ENCODE measurements at regions not wholly inside any gene's neighbourhood (a gene's known extent, or its start where the extent isn't known, plus 50 kb on each side); places are given as distances from the start of the nearest gene placed in this dataset.

DNA sequence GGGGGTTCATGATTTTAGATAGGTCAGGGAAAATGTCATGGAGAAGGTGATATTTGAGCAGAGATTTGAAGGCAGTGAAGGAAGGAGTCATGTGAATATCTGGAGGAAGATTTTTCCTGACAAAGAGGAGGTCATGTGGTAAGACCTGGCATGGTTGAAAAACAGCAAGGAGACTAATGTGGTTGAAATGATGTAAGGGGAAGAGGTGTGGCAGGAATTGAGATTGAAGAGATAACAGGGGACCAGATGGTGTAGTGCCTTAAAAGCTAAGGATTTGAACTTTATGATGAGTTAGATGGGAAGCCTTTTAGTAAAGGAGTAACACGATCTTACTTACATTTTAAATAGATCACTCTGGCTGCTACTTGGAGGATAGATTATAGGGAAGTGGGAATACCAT, 210.9 kb downstream of the RTL9 start:
- H3K79me2 ChIP-seq (ENCODE audit: control insufficient read depth, insufficient read depth, low read length), result no peaks in the 10 kb centered on the region
- H3K27me3 ChIP-seq (ENCODE audit: control insufficient read depth, extremely low read depth, insufficient read depth, low read length), result peaks cover 6% of the 10 kb centered on the region
- no peak overlapping the region for H3K9ac ChIP-seq (ENCODE audit: control insufficient read depth, extremely low read depth, insufficient read depth, low read length)
- H3K9me3 ChIP-seq (ENCODE audit: control insufficient read depth, low read depth, low read length), result no peaks in the 10 kb centered on the region
- no peaks in the 10 kb centered on the region for H3K9me1 ChIP-seq (ENCODE audit: control insufficient read depth, extremely low read depth, insufficient read depth, low read length)
- H3K4me1 ChIP-seq (ENCODE audit: control insufficient read depth, extremely low read depth, insufficient read depth, low read length), result no peaks in the 10 kb centered on the region
- no peak for DNase-seq (ENCODE audit: low read depth, low spot score)
- no peaks in the 10 kb centered on the region for H4K20me1 ChIP-seq (ENCODE audit: control insufficient read depth, extremely low read depth, insufficient read depth, low read length)
- no peak overlapping the region for H3K27ac ChIP-seq (ENCODE audit: control insufficient read depth, insufficient read depth, low read length)
- TF ChIP-seq EZH2 (IDR thresholded peaks at IDR 0.05; ENCODE audit: low read length) (no peak), CTCF (optimal IDR thresholded peaks at IDR 0.05 in 1 of 3, IDR thresholded peaks at IDR 0.05 in 1 of 3, conservative IDR thresholded peaks at IDR 0.05 in 1 of 3; ENCODE audit: extremely low read depth in 1 of 3, insufficient read depth in 2 of 3, low read length in 3 of 3) (no peak)
- dilution Hi-C loops (cut with MboI; ENCODE audit: extremely low pct_ligation_motif_present, low sequenced_read_pairs), result no loop called here
- H3K4me3 ChIP-seq (ENCODE audit: control insufficient read depth in 2 of 3, extremely low read depth in 1 of 3, insufficient read depth in 2 of 3, low read depth in 1 of 3, low read length in 3 of 3), result no peak overlapping the region
- no peak for FAIRE-seq
- no peaks in the 10 kb centered on the region for H3K36me3 ChIP-seq (ENCODE audit: control insufficient read depth in 2 of 2, extremely low read depth in 1 of 2, insufficient read depth in 2 of 2, low read length in 2 of 2)
- H2AFZ ChIP-seq (ENCODE audit: control insufficient read depth, low read length), result no peak overlapping the region
- no peak overlapping the region for H3K4me2 ChIP-seq (ENCODE audit: control insufficient read depth, extremely low read depth, insufficient read depth, low read depth, low read length)

DNA sequence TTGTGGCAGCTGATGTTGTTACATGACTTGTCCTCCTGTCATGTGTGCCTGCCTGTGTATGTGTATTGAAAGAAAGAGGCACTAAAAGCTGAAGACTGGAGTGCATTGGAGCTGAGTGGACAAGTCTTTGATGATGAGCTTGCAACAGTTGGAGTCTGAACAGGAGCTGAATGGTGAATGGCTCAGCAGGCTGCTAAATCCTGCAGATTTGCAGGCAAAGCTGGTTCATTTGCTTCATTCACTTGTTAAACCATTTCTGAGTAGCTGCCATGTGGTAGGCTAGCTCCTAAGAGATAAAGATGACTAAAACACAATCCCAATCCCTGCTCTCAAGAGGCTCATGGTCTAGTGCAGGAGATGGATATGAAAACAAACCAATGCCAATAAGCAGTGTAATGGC, 217.3 kb downstream of the CHRDL1 start:
- no peak for FAIRE-seq
- H3K4me3 ChIP-seq (ENCODE audit: control insufficient read depth in 2 of 3, extremely low read depth in 1 of 3, insufficient read depth in 2 of 3, low read depth in 1 of 3, low read length in 3 of 3), result no peak overlapping the region
- no peak overlapping the region for H3K27ac ChIP-seq (ENCODE audit: control insufficient read depth, insufficient read depth, low read length)
- no peak for DNase-seq (ENCODE audit: low read depth, low spot score)
- no peaks in the 10 kb centered on the region for H3K27me3 ChIP-seq (ENCODE audit: control insufficient read depth, extremely low read depth, insufficient read depth, low read length)
- dilution Hi-C loops (cut with MboI; ENCODE audit: extremely low pct_ligation_motif_present, low sequenced_read_pairs), result no loop called here
- H3K9ac ChIP-seq (ENCODE audit: control insufficient read depth, extremely low read depth, insufficient read depth, low read length), result no peak overlapping the region
- H3K79me2 ChIP-seq (ENCODE audit: control insufficient read depth, insufficient read depth, low read length), result no peaks in the 10 kb centered on the region
- no peak for TF ChIP-seq EZH2 (IDR thresholded peaks at IDR 0.05; ENCODE audit: low read length)
- no peaks in the 10 kb centered on the region for H3K4me1 ChIP-seq (ENCODE audit: control insufficient read depth, extremely low read depth, insufficient read depth, low read length)
- H3K9me1 ChIP-seq (ENCODE audit: control insufficient read depth, extremely low read depth, insufficient read depth, low read length), result no peaks in the 10 kb centered on the region
- H3K36me3 ChIP-seq (ENCODE audit: control insufficient read depth in 2 of 2, extremely low read depth in 1 of 2, insufficient read depth in 2 of 2, low read length in 2 of 2), result no peaks in the 10 kb centered on the region
- H3K4me2 ChIP-seq (ENCODE audit: control insufficient read depth, extremely low read depth, insufficient read depth, low read depth, low read length), result no peak overlapping the region
- H2AFZ ChIP-seq (ENCODE audit: control insufficient read depth, low read length), result no peak overlapping the region
- no peaks in the 10 kb centered on the region for H4K20me1 ChIP-seq (ENCODE audit: control insufficient read depth, extremely low read depth, insufficient read depth, low read length)
- H3K9me3 ChIP-seq (ENCODE audit: control insufficient read depth, low read depth, low read length), result no peaks in the 10 kb centered on the region

GRCh38 chrX:110584083-110584482, 211.5 kb downstream of the CHRDL1 start:
- H3K9ac ChIP-seq (ENCODE audit: control insufficient read depth, extremely low read depth, insufficient read depth, low read length), result no peak overlapping the region
- H3K27me3 ChIP-seq (ENCODE audit: control insufficient read depth, extremely low read depth, insufficient read depth, low read length), result no peaks in the 10 kb centered on the region
- no peaks in the 10 kb centered on the region for H3K79me2 ChIP-seq (ENCODE audit: control insufficient read depth, insufficient read depth, low read length)
- H4K20me1 ChIP-seq (ENCODE audit: control insufficient read depth, extremely low read depth, insufficient read depth, low read length), result no peaks in the 10 kb centered on the region
- H3K36me3 ChIP-seq (ENCODE audit: control insufficient read depth in 2 of 2, extremely low read depth in 1 of 2, insufficient read depth in 2 of 2, low read length in 2 of 2), result no peaks in the 10 kb centered on the region
- no peak overlapping the region for H3K27ac ChIP-seq (ENCODE audit: control insufficient read depth, insufficient read depth, low read length)
- dilution Hi-C loops (cut with MboI; ENCODE audit: extremely low pct_ligation_motif_present, low sequenced_read_pairs), result no loop called here
- H3K4me3 ChIP-seq (ENCODE audit: control insufficient read depth in 2 of 3, extremely low read depth in 1 of 3, insufficient read depth in 2 of 3, low read depth in 1 of 3, low read length in 3 of 3), result no peak overlapping the region
- no peaks in the 10 kb centered on the region for H3K4me1 ChIP-seq (ENCODE audit: control insufficient read depth, extremely low read depth, insufficient read depth, low read length)
- FAIRE-seq (no peak), DNase-seq (ENCODE audit: low read depth, low spot score) (no peak)
- H3K9me1 ChIP-seq (ENCODE audit: control insufficient read depth, extremely low read depth, insufficient read depth, low read length), result no peaks in the 10 kb centered on the region
- TF ChIP-seq CTCF (optimal IDR thresholded peaks at IDR 0.05 in 1 of 3, IDR thresholded peaks at IDR 0.05 in 1 of 3, conservative IDR thresholded peaks at IDR 0.05 in 1 of 3; ENCODE audit: extremely low read depth in 1 of 3, insufficient read depth in 2 of 3, low read length in 3 of 3), result no peak
- no peak for TF ChIP-seq EZH2 (IDR thresholded peaks at IDR 0.05; ENCODE audit: low read length)
- no peak overlapping the region for H3K4me2 ChIP-seq (ENCODE audit: control insufficient read depth, extremely low read depth, insufficient read depth, low read depth, low read length)
- no peak overlapping the region for H2AFZ ChIP-seq (ENCODE audit: control insufficient read depth, low read length)
- H3K9me3 ChIP-seq (ENCODE audit: control insufficient read depth, low read depth, low read length), result no peaks in the 10 kb centered on the region

Data from keratinocyte (primary cell).